RWPE1 (cell line): ENCODE measurements at regions not wholly inside any gene's neighbourhood (a gene's known extent, or its start where the extent isn't known, plus 50 kb on each side); places are given as distances from the start of the nearest gene placed in this dataset.

Source experiments
- CTCF ChIA-PET: fragments of 350-600 bp; sonication (Branson Sonifier 250); formaldehyde crosslinking; extraction: SDS; loops from one replicate; lab custom pipeline; 2021; lab: Yijun Ruan, JAX
- POLR2A ChIA-PET: fragments of 400-600 bp; formaldehyde crosslinking; extraction: SDS; loops from one replicate; lab custom pipeline; 2020; ENCODE audit warnings: antibody characterized with exemption; ENCODE audit not compliant: low non-redundant PET; lab: Yijun Ruan, JAX
- DNase-seq: peaks from one replicate; pipeline ENCODE4 v3.0.0; 2012; ENCODE audit warnings: low spot score
- H3K27ac ChIP-seq: fragments of 450-650 bp; 2 replicates; pipeline ENCODE4 v1.5.1; 2017
- TF ChIP-seq, protein P1 (sequence below): fragments of 450-650 bp; conservative IDR thresholded peaks from 2 replicates; pipeline ENCODE4 v1.5.1; 2017; ENCODE audit warnings: low read depth, mild to moderate bottlenecking

DNA sequence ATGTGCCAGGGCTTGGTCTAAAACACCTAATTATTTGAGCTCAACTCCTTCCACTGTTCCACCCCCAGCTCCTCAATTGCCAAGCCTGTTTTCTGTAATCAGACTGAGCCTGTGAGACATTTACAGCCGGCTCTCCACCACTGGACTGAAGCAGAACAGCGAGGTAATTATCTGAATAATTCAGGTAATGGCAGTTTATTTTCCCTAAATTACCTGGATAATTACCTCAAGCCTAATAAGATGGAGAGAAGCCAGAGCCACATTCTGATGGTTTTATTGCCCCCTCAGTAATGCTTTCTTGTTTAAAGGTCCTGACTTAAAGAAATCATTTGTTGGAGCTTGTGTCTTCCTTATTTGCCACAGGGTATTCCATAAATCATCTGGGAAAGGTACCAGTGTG is 64.2 kb downstream of the FZD4 start:
- POLR2A ChIA-PET = no interaction called here
- TF ChIP-seq, protein P1, sequence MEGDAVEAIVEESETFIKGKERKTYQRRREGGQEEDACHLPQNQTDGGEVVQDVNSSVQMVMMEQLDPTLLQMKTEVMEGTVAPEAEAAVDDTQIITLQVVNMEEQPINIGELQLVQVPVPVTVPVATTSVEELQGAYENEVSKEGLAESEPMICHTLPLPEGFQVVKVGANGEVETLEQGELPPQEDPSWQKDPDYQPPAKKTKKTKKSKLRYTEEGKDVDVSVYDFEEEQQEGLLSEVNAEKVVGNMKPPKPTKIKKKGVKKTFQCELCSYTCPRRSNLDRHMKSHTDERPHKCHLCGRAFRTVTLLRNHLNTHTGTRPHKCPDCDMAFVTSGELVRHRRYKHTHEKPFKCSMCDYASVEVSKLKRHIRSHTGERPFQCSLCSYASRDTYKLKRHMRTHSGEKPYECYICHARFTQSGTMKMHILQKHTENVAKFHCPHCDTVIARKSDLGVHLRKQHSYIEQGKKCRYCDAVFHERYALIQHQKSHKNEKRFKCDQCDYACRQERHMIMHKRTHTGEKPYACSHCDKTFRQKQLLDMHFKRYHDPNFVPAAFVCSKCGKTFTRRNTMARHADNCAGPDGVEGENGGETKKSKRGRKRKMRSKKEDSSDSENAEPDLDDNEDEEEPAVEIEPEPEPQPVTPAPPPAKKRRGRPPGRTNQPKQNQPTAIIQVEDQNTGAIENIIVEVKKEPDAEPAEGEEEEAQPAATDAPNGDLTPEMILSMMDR = no peak
- CTCF ChIA-PET = interaction anchor here (0.6 kb wide), 1 partner anchor 22 kb away, joined by 6 read pairs; no protein-coding TSS in a partner anchor
- no peak overlapping the region for H3K27ac ChIP-seq
- DNase-seq = no peak

DNA sequence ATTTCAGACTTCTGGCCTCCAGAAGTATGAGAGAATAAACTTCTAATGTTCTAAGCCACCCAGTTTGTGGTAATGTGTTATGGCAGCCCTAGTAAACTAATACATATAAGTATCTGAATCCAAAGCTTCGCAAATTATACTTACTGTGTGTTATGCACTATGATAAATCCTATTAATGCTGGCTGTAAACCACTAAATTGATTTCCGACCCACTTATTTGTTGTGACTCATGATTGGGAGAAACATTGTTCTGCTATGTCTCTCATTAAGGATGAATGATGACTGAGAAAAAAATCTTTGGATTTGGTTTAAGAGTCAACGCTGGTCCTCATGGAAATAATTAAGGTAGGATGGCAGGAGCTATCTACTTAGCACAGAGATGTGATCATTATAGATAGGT is 62.0 kb downstream of the FZD4 start:
- no peak for DNase-seq
- TF ChIP-seq, protein P1 = no peak
- H3K27ac ChIP-seq = no peak overlapping the region
- POLR2A ChIA-PET = interaction anchor here (0.6 kb wide), 1 partner anchor 16 kb away, joined by 3 read pairs; no protein-coding TSS in a partner anchor
- CTCF ChIA-PET = no interaction called here
